Kidney (tissue), 13 donors: ENCODE measurements at regions not wholly inside any gene's neighbourhood (a gene's known extent, or its start where the extent isn't known, plus 50 kb on each side); places are given as distances from the start of the nearest gene placed in this dataset.

Experiments
- DNase-seq, 5 donors: peaks; one replicate each; pipeline ENCODE4 v3.0.0-alpha.2; 2013 to 2020
- FAIRE-seq: peaks from 2 replicates; lab custom pipeline; 2012; peaks lifted over from hg19 to GRCh38; lab: Jason Lieb, UNC
- H3K27ac ChIP-seq, 2 donors: one replicate each; pipeline ENCODE4 v1.7.0; 2013; ENCODE audit warnings: low read depth in 2 of 2, low read length in 2 of 2, inconsistent platforms in 1 of 2
- H3K27me3 ChIP-seq: one replicate; pipeline ENCODE4 v1.7.1; 2013; ENCODE audit warnings: low read length, inconsistent platforms; ENCODE audit not compliant: control insufficient read depth, insufficient read depth
- H3K36me3 ChIP-seq, 3 donors: one replicate each; pipeline versions ENCODE4 v1.7.0 to v1.7.1; 2013; ENCODE audit warnings: low read length in 3 of 3, control low read depth in 1 of 3, inconsistent platforms in 1 of 3; ENCODE audit not compliant: insufficient read depth in 3 of 3, control insufficient read depth in 2 of 3
- H3K4me1 ChIP-seq, 3 donors: one replicate each; pipeline versions ENCODE4 v1.7.0 to v1.7.1; 2013; ENCODE audit warnings: low read length in 3 of 3, inconsistent platforms in 1 of 3, low read depth in 1 of 3; ENCODE audit not compliant: control insufficient read depth in 2 of 3, insufficient read depth in 2 of 3
- H3K4me3 ChIP-seq, 3 donors: one replicate each; pipeline versions ENCODE4 v1.7.0 to v1.8.1; 2013; ENCODE audit warnings: low read length in 3 of 3, control low read depth in 1 of 3, inconsistent platforms in 1 of 3
- H3K9ac ChIP-seq, 3 donors: one replicate each; pipeline versions ENCODE4 v1.7.0 to v1.7.1; 2013; ENCODE audit warnings: low read length in 3 of 3, control low read depth in 1 of 3, inconsistent platforms in 1 of 3
- H3K9me3 ChIP-seq, 3 donors: one replicate each; pipeline versions ENCODE4 v1.7.0 to v1.7.1; 2013; ENCODE audit warnings: low read length in 3 of 3, control low read depth in 1 of 3, inconsistent platforms in 1 of 3; ENCODE audit not compliant: control insufficient read depth in 2 of 3, insufficient read depth in 1 of 3
- intact Hi-C: fragments of 100-400 bp; cut with DNase I; formaldehyde crosslinking; loops from one replicate; pipeline ENCODE4 v1.11.1; 2022
- TF ChIP-seq, protein P1 (sequence below): IDR thresholded peaks from 3 replicates; pipeline ENCODE4 v1.5.1; 2012; ENCODE audit warnings: mild to moderate bottlenecking, moderate library complexity, borderline replicate concordance; ENCODE audit not compliant: insufficient read depth; ENCODE audit errors: extremely low read depth
- donor health status: control.
- donor health status: control.
- donor health status: control.
- donor health status: control.
- donor health status: control.
- donor health status: DM: yes; HTN: yes; CAD: no.
- donor health status: Normal renal cell carcinoma (clear cell type).

DNA sequence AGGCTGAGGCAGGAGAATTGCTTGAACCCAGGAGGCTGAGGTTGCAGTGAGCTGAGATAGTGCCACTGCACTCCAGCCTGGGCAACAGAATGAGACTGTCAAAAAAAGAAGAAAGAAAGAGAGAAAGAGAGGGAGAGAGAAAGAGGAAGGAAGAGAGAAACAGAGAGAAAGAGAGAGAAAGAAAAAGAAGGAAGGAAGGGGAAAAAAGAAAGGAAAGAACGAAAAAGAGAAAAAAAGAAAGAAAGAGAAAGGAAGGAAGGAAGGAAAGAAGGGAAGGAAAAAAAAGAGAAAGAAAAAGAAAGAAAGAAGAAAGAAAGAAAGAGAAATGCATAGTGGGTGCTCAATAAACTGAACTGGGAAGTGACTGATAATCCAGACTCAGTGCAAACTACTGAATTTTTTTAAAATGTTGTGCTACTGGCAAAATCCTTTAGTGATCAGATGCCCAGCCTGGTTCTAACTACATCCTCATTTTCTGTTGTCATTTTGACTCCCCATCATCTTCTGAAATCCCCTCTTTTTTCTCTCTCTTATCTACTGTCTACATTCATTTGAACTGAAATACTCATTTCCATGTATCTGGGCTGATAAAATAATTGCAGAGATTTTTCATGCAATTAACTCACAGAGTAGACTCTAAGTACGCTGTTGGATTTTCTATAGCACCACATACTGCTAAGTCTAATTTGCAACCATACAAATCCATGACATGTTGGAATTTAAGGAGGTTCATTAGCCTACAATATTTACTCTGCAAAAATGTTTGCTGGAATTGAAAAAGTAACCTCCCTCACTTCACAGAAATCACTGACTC, 85.3 kb upstream of the HIVEP1 start:
- TF ChIP-seq, protein P1, sequence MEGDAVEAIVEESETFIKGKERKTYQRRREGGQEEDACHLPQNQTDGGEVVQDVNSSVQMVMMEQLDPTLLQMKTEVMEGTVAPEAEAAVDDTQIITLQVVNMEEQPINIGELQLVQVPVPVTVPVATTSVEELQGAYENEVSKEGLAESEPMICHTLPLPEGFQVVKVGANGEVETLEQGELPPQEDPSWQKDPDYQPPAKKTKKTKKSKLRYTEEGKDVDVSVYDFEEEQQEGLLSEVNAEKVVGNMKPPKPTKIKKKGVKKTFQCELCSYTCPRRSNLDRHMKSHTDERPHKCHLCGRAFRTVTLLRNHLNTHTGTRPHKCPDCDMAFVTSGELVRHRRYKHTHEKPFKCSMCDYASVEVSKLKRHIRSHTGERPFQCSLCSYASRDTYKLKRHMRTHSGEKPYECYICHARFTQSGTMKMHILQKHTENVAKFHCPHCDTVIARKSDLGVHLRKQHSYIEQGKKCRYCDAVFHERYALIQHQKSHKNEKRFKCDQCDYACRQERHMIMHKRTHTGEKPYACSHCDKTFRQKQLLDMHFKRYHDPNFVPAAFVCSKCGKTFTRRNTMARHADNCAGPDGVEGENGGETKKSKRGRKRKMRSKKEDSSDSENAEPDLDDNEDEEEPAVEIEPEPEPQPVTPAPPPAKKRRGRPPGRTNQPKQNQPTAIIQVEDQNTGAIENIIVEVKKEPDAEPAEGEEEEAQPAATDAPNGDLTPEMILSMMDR = no peak
- no peak for DNase-seq
- H3K4me1 ChIP-seq = no peaks in the 10 kb centered on the region
- H3K27me3 ChIP-seq = no peaks in the 10 kb centered on the region
- no peaks in the 10 kb centered on the region for H3K36me3 ChIP-seq
- H3K27ac ChIP-seq = no peak overlapping the region
- FAIRE-seq = no peak
- no peak overlapping the region for H3K9ac ChIP-seq
- H3K4me3 ChIP-seq = no peak overlapping the region
- no peaks in the 10 kb centered on the region for H3K9me3 ChIP-seq
- intact Hi-C loops = no loop called here

DNA sequence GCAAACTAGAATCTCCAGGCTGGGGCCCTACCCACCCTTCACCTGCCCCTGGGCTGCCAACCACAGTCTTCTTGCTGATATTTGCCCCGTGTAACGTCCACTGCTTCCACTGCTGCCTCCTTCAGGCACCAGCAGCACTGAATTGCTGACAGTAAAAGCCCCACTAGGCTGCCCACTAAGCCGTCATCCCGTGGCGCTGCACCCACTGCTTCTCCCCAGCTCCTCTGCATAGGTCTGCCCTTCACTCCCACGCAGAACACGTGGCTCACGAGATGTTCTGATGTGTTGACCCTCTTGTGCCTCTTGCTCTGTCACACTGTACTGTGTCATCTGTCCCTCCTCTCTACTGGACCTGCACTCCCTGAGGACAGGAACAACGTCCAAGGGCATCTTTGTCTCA, 86.3 kb upstream of the HIVEP1 start:
- DNase-seq (no peak), FAIRE-seq (no peak)
- H3K27me3 ChIP-seq = no peaks in the 10 kb centered on the region
- no peaks in the 10 kb centered on the region for H3K9me3 ChIP-seq
- H3K27ac ChIP-seq = no peak overlapping the region
- no peak overlapping the region for H3K9ac ChIP-seq
- no peaks in the 10 kb centered on the region for H3K36me3 ChIP-seq
- TF ChIP-seq, protein P1 = no peak
- intact Hi-C loops = no loop called here
- H3K4me1 ChIP-seq = no peaks in the 10 kb centered on the region
- H3K4me3 ChIP-seq = no peak overlapping the region

DNA sequence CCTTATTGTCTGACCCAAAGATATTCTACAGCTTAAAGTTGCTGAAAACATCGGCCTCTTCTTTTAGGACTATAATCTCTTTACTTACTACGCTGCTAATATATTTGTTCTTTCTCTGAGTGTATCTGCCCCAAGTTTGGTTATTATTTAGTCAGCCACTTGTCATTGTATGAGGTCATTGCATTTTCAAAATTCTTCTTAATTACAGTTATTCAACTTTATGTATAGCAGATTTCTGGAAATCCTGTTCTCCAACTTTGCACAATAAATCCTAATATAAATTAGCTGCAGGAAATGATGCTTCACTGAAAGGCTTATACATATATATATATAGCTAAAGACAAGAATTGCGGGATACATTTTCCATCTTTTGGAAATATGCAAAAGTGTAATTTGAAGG, 88.5 kb upstream of the HIVEP1 start:
- TF ChIP-seq, protein P1 = no peak

More for the DNA sequence above, 88.5 kb upstream of the HIVEP1 start:
- no peaks in the 10 kb centered on the region for H3K9me3 ChIP-seq
- no peaks in the 10 kb centered on the region for H3K36me3 ChIP-seq
- no peak overlapping the region for H3K9ac ChIP-seq
- no peak for DNase-seq
- H3K4me3 ChIP-seq = no peak overlapping the region
- FAIRE-seq = no peak
- H3K4me1 ChIP-seq = peaks cover 0 to 2% (median 0%) of the 10 kb centered on the region in 3 donors
- no peak overlapping the region for H3K27ac ChIP-seq
- H3K27me3 ChIP-seq = no peaks in the 10 kb centered on the region
- intact Hi-C loops = no loop called here
